SIG-M5 treated with dmso at 0.1 percent for 504 hours (cell line): ENCODE measurements at regions not wholly inside any gene's neighbourhood (a gene's known extent, or its start where the extent isn't known, plus 50 kb on each side); places are given as distances from the start of the nearest gene placed in this dataset.
"Not testable (repeated sequence)": the region's sequence is repeated elsewhere in the genome, so short reads cannot be mapped to it uniquely, and the experiment has no call there.

Source experiments
- DNase-seq: peaks from one replicate; lab custom pipeline; 2025; ENCODE audit not compliant: unreplicated experiment; lab: John Stamatoyannopoulos, UW

GRCh38 chr3:102896851-102897621 is 462.2 kb downstream of the ZPLD1 start:
- no peak for DNase-seq

- no peak for DNase-seq
Observed at GRCh38 chr3:102904629-102905028, 469.8 kb downstream of the ZPLD1 start.

- no peak for DNase-seq
Observed at GRCh38 chr3:102905811-102906210, 471.0 kb downstream of the ZPLD1 start.

- no peak for DNase-seq
Observed at GRCh38 chr3:102906818-102907217, 472.0 kb downstream of the ZPLD1 start.

GRCh38 chr3:102909904-102910303 is 475.1 kb downstream of the ZPLD1 start:
- no peak for DNase-seq

- DNase-seq: no peak
Observed at GRCh38 chr3:102916532-102916931, 481.7 kb downstream of the ZPLD1 start.

GRCh38 chr3:102926618-102927017 is 491.8 kb downstream of the ZPLD1 start:
- no peak for DNase-seq

- no peak for DNase-seq
Observed at GRCh38 chr3:102933377-102933776, 498.6 kb downstream of the ZPLD1 start.

GRCh38 chr3:102936511-102937045 is 501.8 kb downstream of the ZPLD1 start:
- DNase-seq: no peak

GRCh38 chr3:102941786-102942185 is 507.0 kb downstream of the ZPLD1 start:
- no peak for DNase-seq

- not testable (repeated sequence) for DNase-seq
Observed at GRCh38 chr3:102946445-102946844, 511.6 kb downstream of the ZPLD1 start.

GRCh38 chr3:102972350-102972749 is 537.5 kb downstream of the ZPLD1 start:
- no peak for DNase-seq

GRCh38 chr3:102974333-102974732 is 539.5 kb downstream of the ZPLD1 start:
- DNase-seq: no peak

- no peak for DNase-seq
Observed at GRCh38 chr3:102979191-102979590, 544.4 kb downstream of the ZPLD1 start.

GRCh38 chr3:102979682-102980354 is 545.0 kb downstream of the ZPLD1 start:
- no peak for DNase-seq

- no peak for DNase-seq
Observed at GRCh38 chr3:102980355-102980696, 545.5 kb downstream of the ZPLD1 start.

- DNase-seq: no peak
Observed at GRCh38 chr3:103002425-103003176, 567.8 kb downstream of the ZPLD1 start.

GRCh38 chr3:103006526-103007183 is 571.8 kb downstream of the ZPLD1 start:
- DNase-seq: no peak

GRCh38 chr3:103009609-103010008 is 574.8 kb downstream of the ZPLD1 start:
- no peak for DNase-seq

- no peak for DNase-seq
Observed at GRCh38 chr3:103025880-103026279, 591.1 kb downstream of the ZPLD1 start.

- DNase-seq: no peak
Observed at GRCh38 chr3:103033841-103034240, 599.0 kb downstream of the ZPLD1 start.
